ENCODE measurements at regions not wholly inside any gene's neighbourhood (a gene's known extent, or its start where the extent isn't known, plus 50 kb on each side); places are given as distances from the start of the nearest gene placed in this dataset.
A peak's percentile ranks its signal among the peaks of the same experiment; 100 is the strongest.
"Not testable (repeated sequence)": the region's sequence is repeated elsewhere in the genome, so short reads cannot be mapped to it uniquely, and the experiment has no call there.

DNA sequence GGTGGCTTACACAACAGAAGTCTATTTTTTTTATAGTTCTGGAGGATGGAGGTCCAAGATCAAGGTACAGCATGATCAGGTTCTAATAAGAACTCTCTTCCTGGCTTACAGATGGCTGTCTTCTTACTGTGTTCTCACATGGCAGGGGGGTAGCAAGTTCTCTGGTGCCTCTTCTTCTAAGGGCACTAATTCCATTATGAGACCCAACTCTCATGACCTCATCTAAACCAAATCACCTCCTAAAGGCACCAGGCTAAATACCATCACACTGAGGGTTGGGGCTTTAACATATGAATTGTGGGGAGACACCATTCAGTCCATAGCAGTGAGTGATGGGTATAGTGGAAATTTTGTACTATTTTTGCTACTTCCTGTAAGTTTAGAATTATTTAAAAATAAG, 75.2 kb upstream of the SLC4A7 start:
- Histone ChIP-seq H3K27ac (no peak overlapping the region), H3K4me3 (no peak overlapping the region), H3K4me1 (replicated peaks in 1 of 2) (no peaks in the 10 kb centered on the region)
- ATAC-seq (replicated peaks in 6 of 8): no peak
- in situ Hi-C loops (cut with MboI; ENCODE audit: low pct_unique_long_range_greater_than_20kb in 2 of 9, low sequenced_read_pairs in 9 of 9, unreplicated experiment in 9 of 9): no loop called here

DNA sequence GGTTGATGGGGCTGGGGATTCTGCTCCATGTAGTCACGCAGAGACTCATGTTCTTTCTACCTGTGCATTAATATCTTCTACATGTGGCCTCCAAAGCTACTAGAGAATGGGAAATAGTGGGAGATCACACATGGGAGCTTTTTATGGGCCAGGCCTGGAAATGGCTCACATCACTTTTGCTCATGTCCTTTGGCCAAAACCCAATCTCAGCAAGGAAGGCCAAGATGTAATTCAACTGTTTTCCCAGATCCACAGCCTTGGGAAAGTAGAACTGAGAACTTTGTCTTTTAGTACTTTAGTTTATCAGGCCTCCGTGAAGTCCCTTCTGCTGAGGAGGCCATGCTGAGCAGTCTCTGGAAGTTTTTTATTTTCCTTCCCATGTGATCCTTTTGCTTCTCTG, 73.2 kb upstream of the SLC4A7 start:
- in situ Hi-C loops (cut with MboI; ENCODE audit: low pct_unique_long_range_greater_than_20kb in 2 of 9, low sequenced_read_pairs in 9 of 9, unreplicated experiment in 9 of 9): no loop called here
- ATAC-seq (replicated peaks in 6 of 8): no peak
- Histone ChIP-seq H3K4me3 (no peak overlapping the region), H3K4me1 (replicated peaks in 1 of 2) (no peaks in the 10 kb centered on the region), H3K27ac (no peak overlapping the region)
- WGBS, 10 experiments: 0 to 100% (median 84%) methylated on average over 1 to 2 of the region's 2 CpGs; no CpG with 5 or more reads in 1 of the 10 experiments

DNA sequence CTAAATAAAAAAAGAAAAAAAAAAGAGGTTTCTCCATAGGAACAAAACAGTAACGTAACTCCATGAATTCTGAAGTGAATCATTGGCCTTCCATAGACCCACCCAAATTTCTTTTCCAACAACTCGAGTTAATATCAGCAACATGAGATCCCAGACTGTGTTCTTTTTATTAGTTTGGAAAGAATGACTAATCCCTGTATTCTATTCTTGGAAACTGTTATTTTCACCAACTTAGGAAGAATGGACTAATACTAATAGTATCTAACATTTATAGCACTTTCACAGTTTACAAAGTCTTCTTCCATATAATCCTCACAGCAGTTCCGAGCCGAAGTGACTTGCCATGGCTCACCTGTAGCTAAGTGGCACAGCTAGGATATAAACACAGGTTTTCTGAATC, 72.7 kb upstream of the SLC4A7 start:
- WGBS, 10 experiments: 17 to 96% (median 74%) methylated on average over 2 to 4 of the region's 4 CpGs
- no peak overlapping the region for H3K4me3 ChIP-seq
- H3K4me1 ChIP-seq (replicated peaks in 1 of 2): no peaks in the 10 kb centered on the region
- in situ Hi-C loops (cut with MboI; ENCODE audit: low pct_unique_long_range_greater_than_20kb in 2 of 9, low sequenced_read_pairs in 9 of 9, unreplicated experiment in 9 of 9): no loop called here
- ATAC-seq (replicated peaks in 6 of 8): peak in 2 of 8 experiments; percentile 35 to 44
- H3K27ac ChIP-seq: no peak overlapping the region

DNA sequence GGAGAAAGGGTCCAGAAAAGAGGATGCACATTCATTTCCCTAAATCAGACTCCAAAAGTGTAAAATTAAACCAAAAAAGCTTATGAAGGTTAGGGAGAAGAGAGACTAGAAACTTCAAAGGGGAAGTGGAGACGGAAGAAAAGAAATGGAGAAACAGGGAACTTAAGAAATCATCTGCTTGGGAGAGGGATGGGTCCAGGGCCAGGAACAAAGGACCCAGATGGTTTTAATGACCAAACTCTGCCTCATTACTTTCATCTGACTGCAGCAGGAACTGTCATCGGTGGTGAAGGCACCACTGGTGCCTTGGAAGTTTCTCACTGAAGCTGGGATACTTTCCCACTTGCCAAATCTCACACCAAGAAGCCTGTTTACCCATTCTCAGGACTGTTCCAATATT, 70.5 kb upstream of the SLC4A7 start:
- H3K27ac ChIP-seq: no peak overlapping the region
- WGBS, 10 experiments: 0 to 100% (median 60%) methylated on average over 1 to 2 of the region's 2 CpGs; no CpG with 5 or more reads in 1 of the 10 experiments
- in situ Hi-C loops (cut with MboI; ENCODE audit: low pct_unique_long_range_greater_than_20kb in 2 of 9, low sequenced_read_pairs in 9 of 9, unreplicated experiment in 9 of 9): no loop called here
- H3K4me3 ChIP-seq: no peak overlapping the region
- ATAC-seq (replicated peaks in 6 of 8): peak in 1 of 8 experiments; percentile 29
- no peaks in the 10 kb centered on the region for H3K4me1 ChIP-seq (replicated peaks in 1 of 2)

DNA sequence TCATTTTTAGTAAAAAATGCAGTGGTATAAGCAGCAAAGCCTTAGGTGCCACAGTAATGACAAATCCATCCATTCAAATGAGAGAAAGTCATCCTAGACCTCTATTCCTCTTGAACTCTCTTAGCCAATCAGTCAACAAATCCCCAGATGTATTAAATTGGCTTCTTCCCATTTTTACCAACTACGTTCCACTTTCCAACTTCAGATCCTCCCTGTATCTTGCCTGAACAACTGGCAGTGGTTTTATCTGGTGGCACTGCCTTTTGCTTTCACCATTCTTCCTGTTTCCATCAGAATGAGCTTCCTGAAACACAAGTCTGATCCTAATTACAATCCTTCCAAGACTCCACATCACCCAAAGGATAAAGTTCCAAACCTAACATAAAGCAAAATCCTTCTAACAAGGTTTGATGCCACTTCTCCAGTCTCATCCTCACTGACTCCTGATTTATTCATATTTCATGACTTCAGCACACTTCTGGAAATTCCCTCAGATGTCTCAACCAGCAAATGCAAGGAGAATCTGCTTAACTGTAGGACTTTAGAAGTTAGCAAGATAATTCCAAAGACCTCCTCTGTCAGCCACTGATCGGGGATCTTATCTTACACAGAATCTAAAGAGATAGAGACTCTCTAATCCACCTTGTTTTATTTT, 69.8 kb upstream of the SLC4A7 start:
- in situ Hi-C loops (cut with MboI; ENCODE audit: low pct_unique_long_range_greater_than_20kb in 2 of 9, low sequenced_read_pairs in 9 of 9, unreplicated experiment in 9 of 9): no loop called here
- peak in 2 of 8 experiments; percentile 45 to 48 for ATAC-seq (replicated peaks in 6 of 8)
- H3K4me1 ChIP-seq (replicated peaks in 1 of 2): no peaks in the 10 kb centered on the region
- no peak overlapping the region for H3K27ac ChIP-seq
- 14 to 100% (median 68%) methylated on average over 1 to 2 of the region's 2 CpGs; no CpG with 5 or more reads in 2 of the 10 experiments for WGBS, 10 experiments
- no peak overlapping the region for H3K4me3 ChIP-seq

DNA sequence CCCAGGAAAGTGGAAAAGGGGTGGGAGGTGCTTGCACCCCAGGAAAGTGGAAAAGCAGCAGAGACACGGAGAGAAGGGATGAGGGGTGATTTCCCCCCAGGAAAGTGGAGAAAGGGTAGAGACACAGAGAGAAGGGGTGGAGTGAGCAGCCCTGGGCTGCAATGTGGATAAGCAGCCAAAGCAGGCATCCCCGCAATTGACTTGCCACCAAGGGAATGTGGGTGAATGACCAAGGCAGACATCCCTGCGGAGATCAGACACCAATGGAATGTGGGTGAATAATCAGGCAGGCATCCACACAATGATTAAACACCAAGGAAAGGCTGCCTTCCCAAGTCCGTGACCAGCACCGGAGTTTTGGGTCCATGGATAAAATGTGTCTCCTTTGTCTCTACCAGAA, 68.5 kb upstream of the SLC4A7 start:
- in situ Hi-C loops (cut with MboI; ENCODE audit: low pct_unique_long_range_greater_than_20kb in 2 of 9, low sequenced_read_pairs in 9 of 9, unreplicated experiment in 9 of 9); H3K27ac ChIP-seq; H3K4me1 ChIP-seq (replicated peaks in 1 of 2); H3K4me3 ChIP-seq; ATAC-seq (replicated peaks in 6 of 8): not testable (repeated sequence)
- 20 to 100% (median 40%) methylated on average over 1 to 3 of the region's 5 CpGs; no CpG with 5 or more reads in 5 of the 10 experiments for WGBS, 10 experiments

DNA sequence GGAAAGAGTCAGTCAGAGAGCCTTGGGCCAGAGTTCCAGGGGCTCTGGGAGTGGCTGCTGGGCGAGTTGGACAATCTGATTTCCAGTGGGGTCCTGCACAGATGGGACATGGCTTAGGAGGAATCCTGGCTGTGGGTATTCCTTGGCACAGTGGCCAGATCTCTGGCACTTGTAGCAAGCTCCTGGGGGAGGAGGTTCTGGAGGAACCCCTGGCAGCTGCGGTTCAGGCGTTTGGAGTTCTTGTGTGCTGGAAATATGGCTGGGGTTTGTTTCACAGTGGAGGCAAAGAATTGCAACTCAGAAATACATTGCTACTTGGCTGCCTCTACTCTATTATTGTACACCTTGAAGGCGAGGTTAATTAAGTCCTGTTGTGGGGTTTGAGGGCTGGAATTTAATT, 67.2 kb upstream of the SLC4A7 start:
- ATAC-seq (replicated peaks in 6 of 8); H3K27ac ChIP-seq; in situ Hi-C loops (cut with MboI; ENCODE audit: low pct_unique_long_range_greater_than_20kb in 2 of 9, low sequenced_read_pairs in 9 of 9, unreplicated experiment in 9 of 9); H3K4me1 ChIP-seq (replicated peaks in 1 of 2); H3K4me3 ChIP-seq: not testable (repeated sequence)
- 60 to 90% (median 87%) methylated on average over 1 to 3 of the region's 4 CpGs; no CpG with 5 or more reads in 5 of the 10 experiments for WGBS, 10 experiments

DNA sequence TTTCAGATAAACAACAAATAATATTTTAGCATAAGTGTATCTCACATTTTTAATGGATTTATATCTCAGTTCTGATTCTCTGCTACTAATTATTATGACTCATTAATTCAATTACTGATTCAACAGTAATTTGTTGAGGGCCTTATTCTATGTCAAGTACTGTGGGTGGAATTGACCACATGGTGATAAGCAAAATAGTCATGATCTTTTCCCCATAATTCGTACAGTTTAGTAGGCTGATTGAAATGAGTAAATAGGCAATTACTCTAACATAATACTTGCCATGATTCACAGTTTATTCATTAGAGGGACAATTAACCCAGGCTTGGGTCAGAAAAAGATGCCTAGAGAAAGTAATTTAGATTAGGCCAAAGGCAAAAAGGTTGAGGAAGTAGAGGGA, 60.9 kb upstream of the SLC4A7 start:
- WGBS, 10 experiments: 17 to 100% (median 83%) methylated on average over 1 of the region's 1 CpG; no CpG with 5 or more reads in 1 of the 10 experiments
- H3K27ac ChIP-seq: no peak overlapping the region
- in situ Hi-C loops (cut with MboI; ENCODE audit: low pct_unique_long_range_greater_than_20kb in 2 of 9, low sequenced_read_pairs in 9 of 9, unreplicated experiment in 9 of 9): no loop called here
- no peak overlapping the region for H3K4me3 ChIP-seq
- peak in 1 of 8 experiments; percentile 31 for ATAC-seq (replicated peaks in 6 of 8)
- H3K4me1 ChIP-seq (replicated peaks in 1 of 2): no peaks in the 10 kb centered on the region

DNA sequence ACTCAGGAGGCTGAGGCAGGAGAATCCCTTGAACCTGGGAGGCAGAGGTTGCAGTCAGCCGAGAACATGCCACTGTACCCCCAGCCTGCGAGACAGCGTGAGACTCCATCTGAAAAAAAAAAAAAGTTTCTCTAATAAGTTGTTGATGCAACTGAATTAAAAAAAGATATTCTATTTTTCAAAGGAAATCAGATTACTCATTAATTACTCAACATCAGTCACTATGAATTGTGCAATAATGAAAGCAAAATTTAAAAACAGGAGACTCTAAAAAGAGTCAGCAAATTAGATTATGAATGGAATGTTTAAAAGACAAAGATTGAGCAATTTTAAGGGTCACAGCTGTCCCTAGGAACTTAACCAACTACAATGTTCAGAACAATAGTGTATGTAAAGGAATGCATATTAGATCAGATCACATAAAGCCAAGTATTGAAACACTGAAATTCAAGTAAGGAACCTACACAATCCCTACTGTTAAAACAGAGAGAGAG, 60.2 kb upstream of the SLC4A7 start:
- in situ Hi-C loops (cut with MboI; ENCODE audit: low pct_unique_long_range_greater_than_20kb in 2 of 9, low sequenced_read_pairs in 9 of 9, unreplicated experiment in 9 of 9): no loop called here
- Histone ChIP-seq H3K4me3 (no peak overlapping the region), H3K27ac (no peak overlapping the region), H3K4me1 (replicated peaks in 1 of 2) (no peaks in the 10 kb centered on the region)
- ATAC-seq (replicated peaks in 6 of 8): peak in 2 of 8 experiments; percentile 67 to 81
- 86 to 100% (median 92%) methylated on average over 1 to 3 of the region's 3 CpGs; no CpG with 5 or more reads in 6 of the 10 experiments for WGBS, 10 experiments

DNA sequence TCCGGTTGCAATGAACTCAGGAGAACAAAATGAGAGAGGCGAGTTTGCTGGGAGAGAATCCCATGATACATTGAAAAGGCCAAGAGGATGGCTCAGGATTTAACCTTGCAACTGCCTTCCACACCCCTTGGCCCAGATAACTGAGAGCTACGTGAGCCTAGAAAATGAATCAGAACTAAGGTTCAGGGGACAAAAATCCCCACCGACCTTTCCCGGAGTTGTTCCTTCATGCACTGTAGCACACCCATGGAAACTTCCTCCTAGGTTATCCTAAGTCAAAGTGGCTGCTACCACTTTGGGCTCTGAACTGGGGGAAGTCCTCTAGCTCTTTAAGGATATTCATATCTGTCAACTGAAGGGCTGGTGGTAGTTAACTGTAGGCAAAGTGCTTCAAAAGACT, 58.3 kb upstream of the SLC4A7 start:
- in situ Hi-C loops (cut with MboI; ENCODE audit: low pct_unique_long_range_greater_than_20kb in 2 of 9, low sequenced_read_pairs in 9 of 9, unreplicated experiment in 9 of 9): no loop called here
- Histone ChIP-seq H3K4me3 (no peak overlapping the region), H3K4me1 (replicated peaks in 1 of 2) (no peaks in the 10 kb centered on the region), H3K27ac (no peak overlapping the region)
- ATAC-seq (replicated peaks in 6 of 8): no peak
- 20 to 100% (median 84%) methylated on average over 1 to 5 of the region's 5 CpGs; no CpG with 5 or more reads in 2 of the 10 experiments for WGBS, 10 experiments

DNA sequence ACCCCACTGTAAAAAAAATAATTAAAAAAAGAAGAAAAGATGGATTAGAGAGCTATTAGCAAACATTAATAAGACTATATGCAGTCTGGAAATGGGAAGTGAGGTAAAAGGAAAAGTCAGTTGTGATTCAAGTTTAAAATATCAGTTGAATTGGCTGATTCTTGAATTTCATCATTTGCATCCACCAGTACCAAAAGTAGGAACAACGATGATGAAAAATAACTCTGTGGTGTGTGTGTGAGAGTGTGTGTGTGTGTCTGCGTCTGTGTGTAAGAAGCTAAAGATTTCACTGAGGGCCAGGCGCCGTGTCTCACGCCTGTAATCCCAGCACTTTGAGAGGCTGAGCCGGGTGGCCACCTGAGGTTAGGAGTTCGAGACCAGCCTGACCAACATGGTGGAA, 56.0 kb upstream of the SLC4A7 start:
- Histone ChIP-seq H3K4me3 (no peak overlapping the region), H3K4me1 (replicated peaks in 1 of 2) (no peaks in the 10 kb centered on the region), H3K27ac (no peak overlapping the region)
- in situ Hi-C loops (cut with MboI; ENCODE audit: low pct_unique_long_range_greater_than_20kb in 2 of 9, low sequenced_read_pairs in 9 of 9, unreplicated experiment in 9 of 9): no loop called here
- ATAC-seq (replicated peaks in 6 of 8): no peak
- WGBS, 10 experiments: 60 to 100% (median 94%) methylated on average over 1 to 7 of the region's 7 CpGs; no CpG with 5 or more reads in 2 of the 10 experiments

DNA sequence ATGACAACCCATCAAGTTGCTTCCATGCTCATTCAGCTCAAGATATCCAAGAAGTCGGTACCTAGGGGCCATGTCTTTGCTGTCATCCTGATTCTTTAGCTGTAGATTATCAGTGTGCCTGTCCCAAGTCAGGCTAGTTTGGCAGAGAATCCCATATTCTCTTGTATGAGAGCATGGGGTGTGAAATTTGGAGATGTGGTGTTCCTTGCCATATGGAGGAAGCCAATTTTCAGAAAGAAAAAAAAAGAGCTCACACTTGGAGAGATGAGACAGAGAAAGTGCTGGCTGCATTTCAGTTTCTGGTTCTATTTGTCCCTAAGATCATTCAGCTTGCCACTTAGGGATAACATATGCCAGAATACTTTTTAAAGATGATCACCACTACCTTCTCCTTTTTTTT, 52.3 kb upstream of the SLC4A7 start:
- WGBS, 10 experiments: 0 to 100% (median 100%) methylated on average over 1 of the region's 1 CpG; no CpG with 5 or more reads in 4 of the 10 experiments
- H3K27ac ChIP-seq: no peak overlapping the region

DNA sequence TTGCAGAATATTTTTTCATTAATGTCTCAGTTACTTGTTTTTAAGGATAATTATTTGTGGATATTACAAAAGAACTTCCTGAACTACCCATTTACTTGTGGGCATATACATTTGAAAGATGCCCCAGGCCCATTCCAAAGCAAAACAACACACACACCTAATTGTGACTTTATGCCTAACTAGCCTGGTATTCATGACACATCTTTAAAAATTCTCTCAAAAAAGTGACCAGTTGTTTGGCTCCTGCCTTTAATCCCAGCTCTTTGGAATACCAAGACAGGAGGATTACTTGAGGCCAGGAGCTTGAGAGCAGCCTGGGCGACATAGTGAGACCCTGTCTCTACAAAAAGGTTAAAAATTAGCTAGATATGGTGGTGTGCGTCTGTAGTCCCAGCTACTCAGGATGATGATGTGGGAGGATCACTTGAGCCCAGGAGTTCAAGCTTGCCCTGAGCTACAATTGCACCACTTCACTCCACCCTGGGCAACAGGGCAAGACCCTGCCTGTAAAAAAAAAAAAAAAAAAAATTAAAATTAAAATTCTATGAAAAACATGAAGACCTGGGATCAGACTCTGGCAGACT, 51.7 kb upstream of the SLC4A7 start:
- no peak for ATAC-seq (replicated peaks in 6 of 8)
- Histone ChIP-seq H3K27ac (no peak overlapping the region), H3K4me3 (no peak overlapping the region), H3K4me1 (replicated peaks in 1 of 2) (peaks cover 0 to 2% of the 10 kb centered on the region in 2 donors)
- 80 to 100% (median 100%) methylated on average over 1 to 2 of the region's 2 CpGs; no CpG with 5 or more reads in 6 of the 10 experiments for WGBS, 10 experiments
- in situ Hi-C loops (cut with MboI; ENCODE audit: low pct_unique_long_range_greater_than_20kb in 2 of 9, low sequenced_read_pairs in 9 of 9, unreplicated experiment in 9 of 9): no loop called here

More for the DNA sequence above, 52.3 kb upstream of the SLC4A7 start:
- no peak for ATAC-seq (replicated peaks in 6 of 8)
- no peak overlapping the region for H3K4me3 ChIP-seq
- peaks cover 0 to 2% of the 10 kb centered on the region in 2 donors for H3K4me1 ChIP-seq (replicated peaks in 1 of 2)
- in situ Hi-C loops (cut with MboI; ENCODE audit: low pct_unique_long_range_greater_than_20kb in 2 of 9, low sequenced_read_pairs in 9 of 9, unreplicated experiment in 9 of 9): no loop called here
